ENCODE measurements at regions not wholly inside any gene's neighbourhood (a gene's known extent, or its start where the extent isn't known, plus 50 kb on each side); places are given as distances from the start of the nearest gene placed in this dataset.

- Histone ChIP-seq H3K4me1 (ENCODE audit: insufficient read depth, low read length, poor library complexity, severe bottlenecking) (peaks cover 40% of the 10 kb centered on the region), H3F3A (ENCODE audit: low read depth) (peaks cover 15% of the 10 kb centered on the region; the same call in 1 of the 2 replicates), H3K36me3 (ENCODE audit: insufficient read depth, low read length) (no peaks in the 10 kb centered on the region), H3K9ac (ENCODE audit: low read depth, low read length, poor library complexity, severe bottlenecking) (peak overlapping the region; percentile 44), H3K79me2 (ENCODE audit: insufficient read depth, low read length) (no peaks in the 10 kb centered on the region), H3K4me3 (ENCODE audit: low read length, poor library complexity, severe bottlenecking) (peak overlapping the region; percentile 29), H3K4me2 (ENCODE audit: low read depth, low read length, poor library complexity, severe bottlenecking) (peak overlapping the region; percentile 71), H3K9me2 (replicated peaks; ENCODE audit: low read depth, low read length) (no peaks in the 10 kb centered on the region), H4K20me1 (ENCODE audit: insufficient read depth, low read length, poor library complexity, severe bottlenecking) (no peaks in the 10 kb centered on the region), H3K27me3 (ENCODE audit: insufficient read depth, low read length, poor library complexity, severe bottlenecking) (no peaks in the 10 kb centered on the region), H2AFZ (ENCODE audit: low read length) (peak overlapping the region; percentile 22; the same call in 1 of the 2 replicates), H3K9me3 (ENCODE audit: insufficient read depth, low read depth, low read length) (no peaks in the 10 kb centered on the region)
- TF ChIP-seq CTCF (conservative IDR thresholded peaks at IDR 0.05; ENCODE audit: low read length) (no peak), EZH2phosphoT487 (IDR thresholded peaks at IDR 0.05; ENCODE audit: borderline replicate concordance) (no peak)
Observed at GRCh38 chr2:173545364-173545763, 190.7 kb downstream of the CDCA7 start.

- Histone ChIP-seq H3K36me3 (ENCODE audit: insufficient read depth, low read length) (no peaks in the 10 kb centered on the region), H3K27me3 (ENCODE audit: insufficient read depth, low read length, poor library complexity, severe bottlenecking) (no peaks in the 10 kb centered on the region), H3K4me1 (ENCODE audit: insufficient read depth, low read length, poor library complexity, severe bottlenecking) (peaks cover 40% of the 10 kb centered on the region), H3F3A (ENCODE audit: low read depth) (peaks cover 15% of the 10 kb centered on the region; the same call in 1 of the 2 replicates), H2AFZ (ENCODE audit: low read length) (peak overlapping the region; percentile 26; the same call in 1 of the 2 replicates), H3K4me2 (ENCODE audit: low read depth, low read length, poor library complexity, severe bottlenecking) (peak overlapping the region; percentile 47), H3K79me2 (ENCODE audit: insufficient read depth, low read length) (no peaks in the 10 kb centered on the region), H3K9me3 (ENCODE audit: insufficient read depth, low read depth, low read length) (no peaks in the 10 kb centered on the region), H3K9ac (ENCODE audit: low read depth, low read length, poor library complexity, severe bottlenecking) (peak overlapping the region; percentile 21), H4K20me1 (ENCODE audit: insufficient read depth, low read length, poor library complexity, severe bottlenecking) (no peaks in the 10 kb centered on the region), H3K4me3 (ENCODE audit: low read length, poor library complexity, severe bottlenecking) (peak overlapping the region; percentile 16), H3K9me2 (replicated peaks; ENCODE audit: low read depth, low read length) (no peaks in the 10 kb centered on the region)
- TF ChIP-seq EZH2phosphoT487 (IDR thresholded peaks at IDR 0.05; ENCODE audit: borderline replicate concordance) (no peak), CTCF (conservative IDR thresholded peaks at IDR 0.05; ENCODE audit: low read length) (no peak)
Observed at GRCh38 chr2:173547499-173547898, 192.8 kb downstream of the CDCA7 start.

- H3K4me1 ChIP-seq (ENCODE audit: insufficient read depth, low read length, poor library complexity, severe bottlenecking) = peaks cover 30% of the 10 kb centered on the region
- no peak overlapping the region for H3K4me2 ChIP-seq (ENCODE audit: low read depth, low read length, poor library complexity, severe bottlenecking)
- H3K27me3 ChIP-seq (ENCODE audit: insufficient read depth, low read length, poor library complexity, severe bottlenecking) = no peaks in the 10 kb centered on the region
Observed at GRCh38 chr2:173550143-173550542, 195.5 kb downstream of the CDCA7 start.

More at GRCh38 chr2:173550143-173550542, 195.5 kb downstream of the CDCA7 start:
- Histone ChIP-seq H3K9me2 (replicated peaks; ENCODE audit: low read depth, low read length) (no peaks in the 10 kb centered on the region), H3K4me3 (ENCODE audit: low read length, poor library complexity, severe bottlenecking) (no peak overlapping the region), H3K9me3 (ENCODE audit: insufficient read depth, low read depth, low read length) (no peaks in the 10 kb centered on the region), H3K79me2 (ENCODE audit: insufficient read depth, low read length) (no peaks in the 10 kb centered on the region), H3K36me3 (ENCODE audit: insufficient read depth, low read length) (no peaks in the 10 kb centered on the region), H3F3A (ENCODE audit: low read depth) (peaks cover 9% of the 10 kb centered on the region; the same call in 1 of the 2 replicates), H2AFZ (ENCODE audit: low read length) (no peak overlapping the region), H4K20me1 (ENCODE audit: insufficient read depth, low read length, poor library complexity, severe bottlenecking) (no peaks in the 10 kb centered on the region), H3K9ac (ENCODE audit: low read depth, low read length, poor library complexity, severe bottlenecking) (no peak overlapping the region)
- no peak for TF ChIP-seq CTCF (conservative IDR thresholded peaks at IDR 0.05; ENCODE audit: low read length)
- TF ChIP-seq EZH2phosphoT487 (IDR thresholded peaks at IDR 0.05; ENCODE audit: borderline replicate concordance) = no peak
